ENCODE measurements at regions not wholly inside any gene's neighbourhood (a gene's known extent, or its start where the extent isn't known, plus 50 kb on each side); places are given as distances from the start of the nearest gene placed in this dataset.

DNA sequence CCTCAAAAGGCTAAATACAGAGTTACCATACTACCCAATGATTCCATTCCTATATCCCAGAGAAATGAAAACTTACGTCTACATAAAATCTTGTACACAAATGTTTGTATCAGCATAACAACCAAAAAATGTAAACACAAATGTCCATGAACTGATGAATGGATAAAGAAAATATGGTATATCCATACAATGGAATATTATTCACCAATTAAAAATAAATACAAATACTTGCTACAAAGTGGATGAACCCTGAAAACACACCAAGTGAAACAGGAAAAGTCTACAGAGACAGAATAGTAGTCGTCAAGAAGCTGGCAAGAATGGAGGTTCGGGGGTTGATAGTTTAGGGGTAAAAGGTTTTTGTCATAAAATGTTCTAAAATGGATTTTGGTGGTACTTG is 54.0 kb upstream of the ANKRD28 start:
- DNase-seq (ENCODE audit: extremely low spot score, unreplicated experiment): no peak
- Mint-ChIP-seq H3K4me1 (ENCODE audit: unreplicated experiment) (peaks cover 7% of the 10 kb centered on the region), H3K4me3 (no peak overlapping the region), H3K9me3 (peaks cover 11% of the 10 kb centered on the region), H3K36me3 (peaks cover 45% of the 10 kb centered on the region), H3K27ac (no peak overlapping the region), H3K27me3 (no peaks in the 10 kb centered on the region)
- TF ChIP-seq, protein P1, sequence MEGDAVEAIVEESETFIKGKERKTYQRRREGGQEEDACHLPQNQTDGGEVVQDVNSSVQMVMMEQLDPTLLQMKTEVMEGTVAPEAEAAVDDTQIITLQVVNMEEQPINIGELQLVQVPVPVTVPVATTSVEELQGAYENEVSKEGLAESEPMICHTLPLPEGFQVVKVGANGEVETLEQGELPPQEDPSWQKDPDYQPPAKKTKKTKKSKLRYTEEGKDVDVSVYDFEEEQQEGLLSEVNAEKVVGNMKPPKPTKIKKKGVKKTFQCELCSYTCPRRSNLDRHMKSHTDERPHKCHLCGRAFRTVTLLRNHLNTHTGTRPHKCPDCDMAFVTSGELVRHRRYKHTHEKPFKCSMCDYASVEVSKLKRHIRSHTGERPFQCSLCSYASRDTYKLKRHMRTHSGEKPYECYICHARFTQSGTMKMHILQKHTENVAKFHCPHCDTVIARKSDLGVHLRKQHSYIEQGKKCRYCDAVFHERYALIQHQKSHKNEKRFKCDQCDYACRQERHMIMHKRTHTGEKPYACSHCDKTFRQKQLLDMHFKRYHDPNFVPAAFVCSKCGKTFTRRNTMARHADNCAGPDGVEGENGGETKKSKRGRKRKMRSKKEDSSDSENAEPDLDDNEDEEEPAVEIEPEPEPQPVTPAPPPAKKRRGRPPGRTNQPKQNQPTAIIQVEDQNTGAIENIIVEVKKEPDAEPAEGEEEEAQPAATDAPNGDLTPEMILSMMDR (conservative IDR thresholded peaks at IDR 0.05): no peak

DNA sequence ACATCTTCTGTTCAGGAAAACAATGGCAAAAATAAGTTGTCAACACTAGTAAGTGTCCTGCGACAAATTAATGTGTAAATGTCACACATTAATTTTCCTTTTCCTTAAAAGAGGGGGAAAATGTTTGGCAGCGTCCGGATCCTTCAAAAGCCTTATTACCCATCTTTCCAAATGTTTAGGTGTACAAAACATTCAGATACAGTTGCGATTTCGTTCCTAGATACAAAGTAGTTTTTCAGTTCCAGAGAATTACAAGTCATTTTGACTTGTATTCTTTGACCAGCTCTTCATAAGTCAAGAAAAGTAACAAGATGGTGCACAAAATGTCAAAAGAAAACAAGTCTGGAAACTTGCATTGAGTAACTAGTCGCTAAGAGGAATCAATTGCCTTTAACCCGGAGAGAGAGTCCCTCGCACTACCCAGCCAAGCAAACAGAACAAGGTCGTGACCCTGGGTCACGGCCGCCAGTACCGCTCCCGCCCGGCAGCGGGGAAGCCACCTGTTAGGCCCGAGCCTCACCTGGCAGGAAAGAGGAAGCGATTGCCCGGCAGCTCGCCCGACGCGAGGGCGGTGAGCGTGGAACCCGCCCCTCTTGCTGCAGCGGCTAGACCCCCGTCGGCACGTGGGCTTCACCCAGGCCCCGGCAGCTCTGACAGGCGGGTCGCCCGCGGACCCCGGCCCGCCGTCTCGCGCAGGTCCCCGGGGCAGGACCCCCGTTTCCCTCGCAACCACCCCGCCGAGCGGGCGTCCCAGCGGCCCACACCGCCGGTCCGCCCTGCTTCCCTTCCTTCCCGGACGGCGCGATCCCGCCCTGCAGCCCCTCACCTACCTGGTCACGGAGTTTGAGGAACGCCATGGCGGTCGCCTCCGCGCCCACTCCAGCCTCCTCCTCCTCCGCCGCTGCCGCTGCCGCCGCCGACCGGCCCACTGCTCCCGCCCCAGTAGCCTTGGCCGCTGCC is 61.0 kb upstream of the ANKRD28 start:
- peak; percentile 73 for DNase-seq (ENCODE audit: extremely low spot score, unreplicated experiment)
- peak overlapping the region; percentile 83 for H3K27ac Mint-ChIP-seq

DNA sequence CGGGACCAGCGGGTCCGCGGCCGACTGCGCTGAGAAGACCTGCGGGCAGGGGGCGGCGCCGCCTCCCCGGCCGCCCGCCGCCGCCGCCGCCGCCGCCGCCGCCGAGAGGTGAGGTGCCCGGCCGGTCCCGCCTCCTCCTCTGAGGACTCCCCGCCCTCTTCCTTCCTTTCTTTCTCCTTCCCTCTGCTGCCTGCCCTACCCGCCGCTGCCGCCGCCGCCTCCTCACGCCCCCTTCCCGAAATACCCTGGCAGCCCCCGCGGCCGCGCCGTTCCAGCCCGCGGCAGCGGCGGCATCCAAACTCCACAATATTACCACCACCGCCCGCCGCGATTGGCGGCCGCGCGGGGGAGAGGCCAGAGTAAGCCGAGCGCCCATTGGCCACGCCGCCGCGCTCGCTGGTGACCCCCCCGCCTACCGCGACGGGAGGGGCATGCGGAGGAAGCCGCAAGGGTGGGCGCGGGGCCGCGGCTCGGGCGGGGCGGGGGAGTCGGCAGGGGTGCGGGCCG is 61.8 kb upstream of the ANKRD28 start:
- Mint-ChIP-seq H3K4me1 (ENCODE audit: unreplicated experiment) (peaks cover 16% of the 10 kb centered on the region), H3K27me3 (no peaks in the 10 kb centered on the region), H3K9me3 (no peaks in the 10 kb centered on the region), H3K27ac (peak overlapping the region; percentile 85), H3K4me3 (peak overlapping the region; percentile 97), H3K36me3 (peaks cover 13% of the 10 kb centered on the region)
- DNase-seq (ENCODE audit: extremely low spot score, unreplicated experiment): peak; percentile 89
- TF ChIP-seq, protein P1 (conservative IDR thresholded peaks at IDR 0.05): no peak

More for the DNA sequence above, 61.0 kb upstream of the ANKRD28 start:
- Mint-ChIP-seq H3K36me3 (peaks cover 20% of the 10 kb centered on the region), H3K4me1 (ENCODE audit: unreplicated experiment) (peaks cover 16% of the 10 kb centered on the region), H3K9me3 (peaks cover 6% of the 10 kb centered on the region), H3K27me3 (no peaks in the 10 kb centered on the region), H3K4me3 (peak overlapping the region; percentile 97)
- TF ChIP-seq, protein P1 (conservative IDR thresholded peaks at IDR 0.05): peak; percentile 38

DNA sequence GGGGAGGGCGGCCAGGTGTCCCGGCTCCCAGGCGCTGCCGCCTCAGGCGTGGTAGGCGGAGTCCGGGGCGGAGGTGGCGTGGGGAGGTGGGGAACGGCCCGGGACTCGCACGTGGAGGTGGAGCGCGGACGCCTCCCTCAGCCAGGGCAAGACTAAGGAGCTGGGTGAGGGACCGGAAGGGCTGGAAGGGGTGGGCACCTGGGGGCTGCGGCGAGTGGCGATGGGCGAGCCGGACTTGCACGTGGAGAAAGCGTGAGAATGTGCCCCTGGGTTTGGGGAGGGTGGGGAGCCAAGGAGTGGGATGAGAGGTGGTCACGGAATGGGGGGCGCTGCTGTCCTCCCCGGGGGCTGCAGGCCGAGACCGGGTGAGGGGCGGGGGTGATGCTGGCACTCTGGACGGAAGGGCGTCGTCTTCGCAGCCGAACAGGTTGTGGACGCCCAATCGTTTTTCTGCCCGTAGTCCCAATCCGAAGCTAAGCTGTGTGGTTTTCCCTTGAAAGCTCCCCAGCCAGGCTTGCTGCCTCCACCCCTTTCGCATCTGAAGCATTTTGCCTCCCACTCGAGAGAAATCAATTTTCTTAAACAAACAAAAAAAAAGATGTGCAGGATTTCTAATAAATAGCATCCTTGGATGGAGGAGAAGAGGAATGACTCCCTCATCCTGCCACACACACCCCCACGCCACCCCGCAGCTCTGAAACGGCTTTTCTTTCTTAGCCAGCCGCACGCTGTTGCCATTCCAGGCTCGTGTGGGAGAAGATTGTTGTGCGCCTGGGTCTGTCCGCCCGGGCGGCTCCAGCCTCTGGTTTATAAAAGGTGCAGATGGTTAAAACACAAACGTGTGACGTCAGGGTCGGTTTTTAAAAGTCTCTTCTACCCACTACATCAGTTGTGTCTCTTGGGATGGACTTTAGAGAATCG is 62.5 kb upstream of the ANKRD28 start:
- peak; percentile 79 for DNase-seq (ENCODE audit: extremely low spot score, unreplicated experiment)
- peak overlapping the region; percentile 54 for H3K27ac Mint-ChIP-seq
- H3K9me3 Mint-ChIP-seq: peaks cover 4% of the 10 kb centered on the region
- TF ChIP-seq, protein P1 (conservative IDR thresholded peaks at IDR 0.05): no peak
- peaks cover 16% of the 10 kb centered on the region for H3K4me1 Mint-ChIP-seq (ENCODE audit: unreplicated experiment)
- peak overlapping the region; percentile 95 for H3K4me3 Mint-ChIP-seq
- no peaks in the 10 kb centered on the region for H3K27me3 Mint-ChIP-seq
- peaks cover 14% of the 10 kb centered on the region for H3K36me3 Mint-ChIP-seq

DNA sequence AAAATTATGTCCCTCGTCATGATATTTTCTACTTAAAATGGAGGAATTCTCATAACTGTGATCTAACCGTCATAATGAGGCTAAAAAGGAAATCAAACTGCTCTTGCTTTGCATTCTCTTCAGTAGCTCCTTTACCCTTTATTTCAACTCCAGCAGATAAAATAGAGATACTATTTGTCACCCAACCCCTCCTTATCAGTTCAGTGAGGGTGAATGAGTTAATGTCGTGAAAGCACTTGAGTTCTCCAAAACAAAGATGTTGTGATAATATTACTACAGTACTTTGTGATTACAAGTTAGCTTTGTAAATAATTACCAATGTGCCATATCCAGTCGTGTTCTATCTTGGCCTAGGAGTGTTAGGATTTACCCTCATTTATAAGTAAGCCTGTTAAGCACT is 63.4 kb upstream of the ANKRD28 start:
- peak overlapping the region; percentile 95 for H3K4me3 Mint-ChIP-seq
- TF ChIP-seq, protein P1 (conservative IDR thresholded peaks at IDR 0.05): no peak
- no peaks in the 10 kb centered on the region for H3K27me3 Mint-ChIP-seq
- H3K36me3 Mint-ChIP-seq: peaks cover 10% of the 10 kb centered on the region
- peaks cover 12% of the 10 kb centered on the region for H3K4me1 Mint-ChIP-seq (ENCODE audit: unreplicated experiment)
- peak overlapping the region; percentile 54 for H3K27ac Mint-ChIP-seq
- H3K9me3 Mint-ChIP-seq: peaks cover 4% of the 10 kb centered on the region
- DNase-seq (ENCODE audit: extremely low spot score, unreplicated experiment): no peak
